NT2/D1 (cell line): ENCODE measurements at regions not wholly inside any gene's neighbourhood (a gene's known extent, or its start where the extent isn't known, plus 50 kb on each side); places are given as distances from the start of the nearest gene placed in this dataset.

ENCODE experiments used
- YY1 ChIP-seq: IDR thresholded peaks from 2 replicates; pipeline ENCODE4 v1.6.1; 2011; ENCODE audit not compliant: insufficient read length, insufficient read depth
- ZNF274 ChIP-seq: IDR thresholded peaks from 2 replicates; pipeline ENCODE4 v1.6.1; 2011; ENCODE audit warnings: mild to moderate bottlenecking, low read depth, low read length

- TF ChIP-seq ZNF274, result no peak
- no peak for TF ChIP-seq YY1
Measured at GRCh38 chr3:177474652-177475355, 277.5 kb upstream of the TBL1XR1 start.
